Stimulated activated CD8-positive, alpha-beta memory T cell treated with anti-CD3 and anti-CD28 coated beads, Interleukin-4, amount 100 ng/mL, for 4 hours (primary cell): ENCODE measurements at regions not wholly inside any gene's neighbourhood (a gene's known extent, or its start where the extent isn't known, plus 50 kb on each side); places are given as distances from the start of the nearest gene placed in this dataset.

Experiments
- DNase-seq, 2 donors: peaks; one replicate each; pipeline ENCODE4 v3.0.0-alpha.2; 2020; ENCODE audit warnings: low read depth in 2 of 2, low spot score in 1 of 2

DNA sequence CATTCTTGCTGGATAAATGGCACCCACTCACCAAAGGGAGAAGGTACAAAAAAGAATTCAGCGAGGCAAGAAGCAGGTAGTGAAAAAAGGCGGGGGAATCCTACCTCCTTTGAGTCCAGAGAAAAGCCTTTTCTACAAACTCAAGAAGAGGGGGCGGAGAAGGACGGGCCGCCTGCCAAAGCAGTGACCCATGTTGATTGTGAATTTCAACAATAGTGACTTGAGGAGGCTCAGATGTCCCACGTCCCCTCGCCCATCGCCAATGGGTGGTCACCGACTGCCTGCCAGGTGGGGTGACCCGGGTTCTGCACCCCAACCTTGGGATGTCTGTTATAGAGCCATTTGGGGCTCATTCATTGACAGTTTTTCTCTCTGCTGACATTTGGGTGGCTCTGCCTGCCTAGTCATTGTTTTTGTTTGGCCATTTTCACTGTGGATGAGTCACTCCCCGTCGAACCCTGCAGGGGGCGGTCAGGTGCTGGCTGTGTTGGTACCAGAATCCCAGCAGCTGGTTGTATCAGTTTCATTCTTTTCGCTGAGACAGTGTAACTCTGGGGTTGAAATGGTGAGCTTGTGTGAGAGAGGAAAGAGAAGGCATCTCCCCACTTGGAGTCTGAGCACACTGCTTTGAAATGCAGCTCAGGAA is 163.4 kb upstream of the NCAM1 start:
- no peak for DNase-seq

DNA sequence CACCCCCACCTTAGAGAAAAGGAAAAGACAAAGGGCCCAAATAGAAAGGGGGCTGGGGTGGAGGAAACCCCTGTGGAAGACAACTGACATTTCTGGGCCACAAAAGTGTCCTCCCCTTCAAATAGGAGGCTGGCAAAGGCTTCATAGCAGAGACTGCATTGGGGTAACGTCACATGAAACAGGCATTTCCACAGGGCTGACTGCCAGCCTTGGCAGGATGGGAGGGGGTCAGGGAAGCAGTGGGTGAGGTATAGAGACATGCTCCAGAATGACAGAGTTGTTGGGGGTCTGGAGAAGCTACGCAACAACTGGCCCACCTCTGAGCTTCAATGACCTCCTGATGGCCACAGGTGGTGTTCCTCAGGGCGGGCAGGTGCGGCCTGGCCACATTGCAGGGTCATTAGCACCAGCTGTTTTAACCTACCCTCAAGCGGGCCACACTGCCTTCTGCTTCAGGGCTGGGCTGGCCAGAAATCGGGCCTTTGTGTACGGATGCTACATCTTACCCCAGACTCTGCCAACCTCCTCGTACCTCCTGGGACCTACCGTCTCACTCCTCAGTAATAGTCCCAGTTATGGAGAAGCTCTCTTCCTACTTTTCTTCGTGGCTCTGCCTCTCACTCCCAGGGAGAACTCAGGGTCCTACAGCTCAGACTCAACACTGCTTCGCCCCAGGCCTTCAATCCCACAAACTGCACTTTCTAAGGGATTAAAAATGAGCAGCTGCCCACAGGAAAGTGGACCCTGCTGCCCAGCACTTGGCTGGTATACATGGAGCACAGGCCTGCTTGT is 160.0 kb upstream of the NCAM1 start:
- no peak for DNase-seq

DNA sequence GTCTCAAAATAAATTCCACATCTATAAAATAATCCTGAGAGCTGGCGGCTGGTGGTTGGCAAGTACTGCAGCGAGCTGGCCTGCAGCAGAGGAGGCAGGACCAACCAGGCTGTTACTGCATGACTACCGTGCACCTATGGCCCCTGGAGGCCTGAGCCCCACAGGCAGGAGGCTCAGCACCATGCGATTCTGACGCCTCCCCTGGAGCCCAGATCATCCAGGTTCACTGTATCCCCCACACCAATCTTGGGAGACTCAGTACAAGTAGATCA is 159.5 kb upstream of the NCAM1 start:
- no peak for DNase-seq

DNA sequence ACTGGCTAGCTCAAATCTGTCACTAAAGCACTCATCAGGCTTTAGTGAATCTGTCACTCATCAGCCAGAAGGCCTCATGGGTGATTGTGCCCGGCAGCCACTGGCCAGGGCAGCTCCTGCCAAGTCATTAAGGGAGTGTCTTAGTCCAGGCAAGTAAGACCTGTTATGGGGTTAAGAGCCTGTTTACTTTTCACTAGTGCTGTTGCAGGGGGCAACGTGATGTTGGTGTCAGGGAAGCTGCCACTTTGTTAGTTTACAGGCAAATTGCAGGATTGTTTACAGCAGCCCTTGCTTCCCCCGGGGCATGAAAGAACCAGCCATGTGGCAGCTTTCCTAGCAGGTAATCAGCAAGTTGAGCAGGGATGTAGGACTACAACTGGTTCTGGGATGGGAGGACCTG is 155.6 kb upstream of the NCAM1 start:
- DNase-seq, result no peak

DNA sequence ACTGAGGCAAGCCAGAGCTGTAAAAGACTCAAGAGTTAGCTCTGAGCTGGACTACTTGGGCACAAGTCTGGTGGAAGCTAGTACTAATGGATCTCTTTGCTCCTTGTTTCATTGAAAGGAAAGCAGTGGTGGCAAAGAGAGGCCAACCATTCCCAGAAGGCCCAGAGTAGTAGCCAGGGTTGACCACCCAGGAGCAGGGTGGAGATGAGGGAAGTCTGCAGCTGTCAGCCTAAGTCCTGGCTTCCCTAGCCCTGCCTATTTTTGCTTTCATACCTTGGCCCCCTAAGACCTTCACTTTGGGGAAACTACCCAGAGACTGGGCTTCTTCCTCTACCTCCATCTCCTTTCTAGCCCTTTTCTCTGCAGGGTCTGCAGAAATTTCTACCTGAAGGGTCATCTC is 155.0 kb upstream of the NCAM1 start:
- no peak for DNase-seq

DNA sequence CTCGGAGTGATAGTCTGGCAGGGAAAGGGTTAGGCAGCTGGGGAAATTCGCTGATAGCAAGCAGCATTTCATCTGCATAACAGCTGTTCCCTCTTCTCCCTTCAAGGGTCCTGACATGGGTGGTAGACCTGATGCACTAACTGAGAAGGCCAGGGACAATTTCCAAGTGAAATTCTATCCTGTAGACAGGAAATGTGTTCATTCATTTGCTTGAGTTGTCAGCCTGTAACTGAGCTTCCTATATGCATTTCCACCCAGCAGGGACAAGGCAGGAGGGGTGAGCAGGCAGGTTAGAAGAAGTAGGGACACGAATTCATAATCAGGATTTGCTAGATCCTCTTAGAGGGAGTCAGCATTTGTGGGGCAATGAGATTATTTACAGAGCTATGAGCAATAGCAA is 154.3 kb upstream of the NCAM1 start:
- DNase-seq, result no peak

DNA sequence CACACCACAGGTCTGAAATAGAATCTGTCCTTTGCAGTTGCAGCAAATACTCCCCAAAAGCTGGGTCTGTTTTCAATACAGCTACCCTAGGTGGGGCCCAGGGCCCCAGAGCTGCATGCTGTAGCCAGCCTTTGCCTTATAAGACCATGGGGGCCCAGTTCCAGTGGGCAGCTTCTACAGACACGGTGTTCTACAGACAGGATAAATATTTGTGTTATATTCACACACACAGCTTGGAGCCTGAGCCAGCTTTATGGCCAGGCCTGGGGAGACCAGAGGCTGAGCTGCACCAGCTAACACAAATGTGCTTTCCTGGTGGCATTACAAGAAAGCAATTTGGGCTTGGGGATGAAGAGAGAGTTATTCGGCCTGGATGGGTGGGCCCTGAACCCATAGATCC is 151.8 kb upstream of the NCAM1 start:
- no peak for DNase-seq

DNA sequence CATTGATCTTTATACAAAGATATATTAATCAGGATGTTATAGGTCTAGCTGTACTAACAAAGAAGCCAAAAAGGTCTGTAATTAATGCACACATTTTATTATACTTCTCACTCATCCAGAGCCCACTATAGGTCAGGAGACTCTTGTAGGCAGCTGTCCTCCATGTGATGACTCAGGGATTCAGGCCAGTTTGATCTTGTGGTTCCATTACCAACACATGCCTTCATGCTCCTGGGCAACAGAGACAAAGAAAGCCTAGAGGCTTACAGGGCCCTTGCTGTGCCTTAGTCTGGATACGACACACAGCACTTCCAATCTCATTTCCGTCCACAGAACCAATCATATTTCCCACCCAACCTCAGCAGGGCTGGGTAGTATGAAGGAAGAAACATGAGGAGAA is 150.3 kb upstream of the NCAM1 start:
- DNase-seq, result no peak

DNA sequence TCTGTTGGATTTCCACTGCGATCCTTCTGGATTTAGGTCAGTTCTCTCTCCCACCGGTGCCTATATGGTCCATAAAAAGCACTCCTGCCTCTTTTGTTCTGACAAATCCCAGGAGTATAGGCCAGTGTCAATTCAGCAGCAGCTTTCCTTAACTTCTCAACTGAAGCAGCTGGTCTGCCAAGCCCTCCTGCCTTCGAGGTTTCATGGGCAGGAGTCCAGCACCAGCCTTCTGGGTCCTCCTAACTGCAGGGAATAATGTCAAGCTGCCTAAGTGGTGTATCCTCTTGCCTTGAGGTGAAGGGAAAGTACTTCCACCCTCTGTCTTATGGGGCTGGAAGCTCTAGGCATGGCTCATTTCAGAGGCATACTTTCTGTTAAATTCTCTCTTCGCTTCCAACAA is 149.4 kb upstream of the NCAM1 start:
- DNase-seq, result no peak

DNA sequence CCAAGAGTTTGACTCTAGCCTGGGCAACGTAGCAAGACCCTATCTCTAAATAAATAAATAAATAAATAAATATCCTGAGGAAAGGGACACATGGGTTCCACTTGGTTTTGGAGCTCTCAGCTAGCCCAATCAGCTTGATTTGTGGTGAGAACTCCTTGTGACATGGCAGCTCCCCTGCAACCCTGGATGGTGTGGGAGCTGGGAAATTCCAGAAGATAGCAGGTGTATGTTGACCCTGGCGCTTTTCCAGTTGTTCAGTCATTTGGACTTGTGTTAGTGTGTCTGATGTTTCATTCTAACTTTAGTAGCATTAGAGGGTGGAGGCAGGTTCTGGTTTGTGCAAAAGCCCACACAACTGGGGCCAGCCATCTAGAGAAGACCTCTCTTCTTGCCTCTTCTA is 148.5 kb upstream of the NCAM1 start:
- no peak for DNase-seq

DNA sequence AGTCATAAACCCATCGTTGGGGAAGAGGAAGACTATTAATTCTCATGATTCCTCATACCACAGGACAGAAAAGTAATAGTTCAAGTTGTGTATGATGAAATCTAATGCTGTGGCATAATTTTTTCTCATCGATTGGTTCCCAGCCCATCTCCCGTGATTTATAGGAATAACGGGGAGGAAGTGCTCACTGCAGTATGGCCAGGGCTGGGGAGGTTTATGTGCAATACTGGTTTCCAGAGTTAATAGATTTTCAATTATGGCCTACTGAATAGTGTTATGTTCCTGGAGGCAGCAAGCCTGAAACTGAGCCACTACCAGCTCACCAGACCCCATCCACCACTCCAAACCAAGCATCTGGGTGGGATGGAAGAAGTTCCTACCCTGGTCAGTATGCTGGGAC is 147.1 kb upstream of the NCAM1 start:
- no peak for DNase-seq

DNA sequence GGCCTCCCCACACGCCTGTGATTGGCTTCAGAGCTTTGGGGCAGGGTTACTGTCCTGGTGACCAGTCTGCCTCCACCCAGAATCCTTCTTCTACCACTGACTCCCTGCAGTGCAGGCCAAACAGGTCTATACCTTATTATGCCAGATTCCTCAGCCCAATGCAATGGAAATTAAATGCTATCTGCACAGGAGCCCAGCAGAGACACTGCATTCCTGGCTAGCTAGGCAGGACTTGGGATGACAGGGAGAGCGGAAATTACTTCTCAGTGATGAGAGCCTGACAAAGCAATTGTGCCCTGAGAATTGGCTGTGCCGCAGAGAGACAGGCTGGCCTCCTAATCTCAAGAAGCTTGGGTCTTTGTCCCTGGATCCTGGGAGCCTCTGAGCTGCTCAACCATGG is 143.8 kb upstream of the NCAM1 start:
- DNase-seq, result no peak

DNA sequence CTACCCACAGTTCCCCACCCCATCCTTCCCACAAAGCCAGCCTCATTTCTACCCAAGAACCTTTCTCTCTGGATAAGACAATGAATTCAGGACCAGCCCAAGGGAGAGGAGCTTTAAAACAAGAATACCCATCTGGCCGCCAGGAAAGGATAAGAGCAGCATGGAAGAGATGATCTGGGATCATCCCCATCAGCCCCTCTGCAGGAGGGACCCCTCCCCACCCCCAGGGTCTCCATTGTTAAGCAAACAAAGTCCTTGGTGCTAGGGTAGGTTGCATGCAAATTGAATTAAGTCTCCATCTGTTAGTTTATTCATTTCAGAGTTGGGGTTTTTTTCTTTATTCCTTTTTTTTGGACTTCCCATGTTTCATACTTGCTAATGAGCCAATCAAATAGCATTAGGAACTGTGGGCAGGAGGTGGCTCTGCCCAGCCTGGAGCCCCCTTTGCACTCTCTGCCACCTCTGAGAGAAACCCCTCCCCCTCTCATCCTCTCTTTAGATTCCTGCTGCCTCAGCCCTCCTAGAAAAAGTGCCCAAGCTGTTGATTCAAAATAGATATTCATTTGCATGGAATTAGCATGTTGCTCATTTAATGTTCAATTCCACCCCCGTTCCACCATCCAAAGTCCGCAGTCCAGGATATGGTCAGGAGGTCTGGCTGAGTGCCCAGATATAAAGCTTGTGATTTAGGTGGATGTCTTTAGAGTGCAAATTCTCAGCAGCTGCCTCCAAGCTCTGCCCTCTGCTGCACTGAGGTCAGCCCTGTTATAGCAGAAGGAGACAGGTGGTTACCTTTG is 138.5 kb upstream of the NCAM1 start:
- no peak for DNase-seq

DNA sequence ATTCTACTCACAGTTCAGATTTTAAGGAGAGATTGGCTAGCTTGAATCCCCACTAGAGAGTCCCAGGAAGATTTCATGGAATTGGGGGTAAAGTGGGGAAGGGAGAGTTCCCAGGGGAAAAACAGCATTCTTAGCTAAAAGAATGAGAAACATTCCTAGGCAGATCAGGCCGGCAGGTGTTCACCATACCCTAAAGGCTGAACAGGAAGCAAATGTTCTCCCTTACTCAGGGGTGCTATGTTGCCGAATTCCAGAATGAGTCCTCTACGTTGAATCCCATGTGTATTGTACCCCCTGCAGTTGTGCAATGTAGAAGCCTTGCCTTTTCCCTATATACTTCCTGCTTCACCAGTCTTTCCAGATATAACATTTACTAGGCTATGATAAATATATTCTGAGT is 135.2 kb upstream of the NCAM1 start:
- DNase-seq, result no peak

DNA sequence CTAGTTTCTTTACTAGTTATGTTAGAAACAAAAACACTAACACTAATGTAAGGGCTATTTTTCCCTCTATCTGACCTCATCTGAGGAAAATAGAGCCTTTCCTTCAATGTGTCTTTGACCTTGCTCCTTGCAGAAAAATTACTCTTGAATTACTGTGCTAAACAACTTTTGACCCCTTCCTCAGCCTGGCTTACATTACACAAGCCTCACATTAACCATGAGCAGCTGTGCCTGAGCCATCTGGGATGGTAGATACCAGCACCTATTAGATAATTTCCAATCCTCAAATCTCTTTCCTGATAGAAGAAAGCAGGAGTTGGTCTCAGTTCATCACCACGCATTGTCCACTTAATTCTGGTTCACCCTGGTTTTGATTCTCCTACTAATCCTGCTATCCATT is 134.4 kb upstream of the NCAM1 start:
- DNase-seq, result no peak

DNA sequence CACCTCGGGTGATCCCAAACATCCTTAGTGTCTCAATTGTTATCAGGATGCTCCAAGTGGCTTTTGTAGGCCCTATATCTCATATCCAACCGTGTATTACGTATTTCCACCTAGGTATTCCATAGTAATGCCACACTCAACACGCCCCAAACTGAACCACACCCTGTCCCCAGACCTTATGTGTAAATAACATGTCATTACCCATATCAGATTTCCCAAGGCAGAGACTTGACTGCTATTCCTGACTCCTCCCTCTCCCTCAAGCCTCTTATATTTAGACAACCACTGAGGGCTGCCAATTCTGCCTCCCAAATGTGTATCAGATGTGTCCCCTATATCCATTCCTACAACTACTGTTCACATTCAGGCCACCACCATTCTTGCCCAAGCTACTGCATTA is 132.8 kb upstream of the NCAM1 start:
- no peak for DNase-seq

DNA sequence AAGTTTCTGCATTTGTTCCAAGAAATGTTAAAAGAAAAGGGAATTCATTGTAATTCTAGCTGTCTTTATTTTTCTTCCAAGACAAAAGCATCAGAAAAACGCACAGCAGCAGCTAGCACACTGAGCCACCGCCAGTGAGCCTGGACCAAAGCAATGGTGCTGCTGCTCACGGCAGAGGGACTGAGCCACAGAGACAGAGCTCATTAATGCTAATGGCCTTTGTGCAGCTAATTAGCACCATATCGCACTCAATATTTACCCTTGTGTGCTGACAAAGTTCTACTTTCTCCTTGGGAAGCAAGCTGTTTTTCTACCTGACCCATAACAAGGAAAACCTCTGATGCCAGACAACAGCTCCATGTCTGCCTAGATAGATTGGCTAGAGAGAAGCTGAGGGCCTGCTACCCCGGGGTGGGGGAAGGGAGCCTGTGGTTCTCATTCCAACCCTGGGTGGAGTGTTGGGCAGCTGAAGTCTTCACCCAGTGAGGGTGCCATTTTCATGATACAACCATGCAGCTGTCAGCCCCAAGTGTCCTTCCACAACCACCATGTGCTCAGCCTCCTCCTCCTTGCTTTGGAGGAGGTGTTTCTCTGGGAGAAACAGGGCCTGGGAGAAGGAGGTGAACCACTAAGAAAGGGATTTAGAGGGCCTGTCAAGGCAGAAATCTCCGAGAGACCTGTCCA is 131.1 kb upstream of the NCAM1 start:
- no peak for DNase-seq

DNA sequence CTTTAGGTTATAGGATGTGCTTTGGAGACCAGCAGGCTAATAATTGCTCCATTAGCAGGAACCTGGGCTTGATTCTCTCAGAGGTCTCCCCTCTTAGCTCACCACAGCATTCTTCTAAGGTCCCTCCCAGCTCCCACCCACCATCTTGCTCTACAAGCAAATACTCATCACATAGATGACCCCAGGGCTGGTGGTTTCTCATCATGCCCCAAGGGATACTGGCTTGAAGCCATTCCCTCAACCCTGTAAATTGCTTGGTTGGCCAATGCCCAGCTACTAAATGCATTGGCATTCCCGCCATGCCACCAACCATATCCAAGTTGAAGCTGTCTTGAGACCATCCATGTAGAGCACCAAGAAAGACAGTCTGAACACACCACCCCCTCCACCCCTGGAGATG is 130.2 kb upstream of the NCAM1 start:
- no peak for DNase-seq

DNA sequence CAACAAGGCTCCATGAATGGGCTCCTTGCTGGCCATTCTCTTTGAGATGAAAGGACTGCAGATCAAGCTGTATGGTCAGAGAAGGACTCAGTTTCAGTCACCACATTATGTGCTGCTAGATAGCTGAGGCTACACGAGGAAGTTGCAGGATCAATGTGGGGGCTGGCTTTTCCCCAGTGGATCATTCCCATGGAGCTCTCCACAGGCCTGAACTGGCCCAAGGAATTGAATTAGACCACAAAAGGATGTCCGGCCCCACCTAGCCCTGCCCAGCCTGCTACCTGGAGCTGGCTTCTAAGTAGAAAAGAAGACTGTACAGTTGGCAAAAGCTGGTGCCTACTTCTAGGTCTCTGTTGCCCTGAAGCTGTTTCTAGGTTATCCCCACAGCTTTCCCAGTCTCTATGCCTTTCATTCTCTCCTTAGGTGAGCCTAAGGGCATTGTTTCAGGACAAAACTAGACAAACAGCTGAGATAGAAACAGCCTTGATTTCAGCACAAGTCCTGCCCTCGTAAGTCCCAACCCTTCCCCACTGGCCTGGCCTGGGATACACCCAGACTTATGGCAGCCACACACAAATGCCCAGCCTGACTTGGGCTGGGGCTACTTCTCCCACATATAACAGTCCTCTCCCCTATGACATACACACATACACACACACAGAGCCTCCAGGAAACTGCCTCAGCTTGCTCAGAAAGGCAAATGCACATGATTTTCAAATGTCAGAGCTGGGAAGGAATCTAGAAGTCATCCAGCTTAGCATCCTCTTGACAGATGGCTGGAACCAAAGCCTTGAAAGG is 129.1 kb upstream of the NCAM1 start:
- no peak for DNase-seq

DNA sequence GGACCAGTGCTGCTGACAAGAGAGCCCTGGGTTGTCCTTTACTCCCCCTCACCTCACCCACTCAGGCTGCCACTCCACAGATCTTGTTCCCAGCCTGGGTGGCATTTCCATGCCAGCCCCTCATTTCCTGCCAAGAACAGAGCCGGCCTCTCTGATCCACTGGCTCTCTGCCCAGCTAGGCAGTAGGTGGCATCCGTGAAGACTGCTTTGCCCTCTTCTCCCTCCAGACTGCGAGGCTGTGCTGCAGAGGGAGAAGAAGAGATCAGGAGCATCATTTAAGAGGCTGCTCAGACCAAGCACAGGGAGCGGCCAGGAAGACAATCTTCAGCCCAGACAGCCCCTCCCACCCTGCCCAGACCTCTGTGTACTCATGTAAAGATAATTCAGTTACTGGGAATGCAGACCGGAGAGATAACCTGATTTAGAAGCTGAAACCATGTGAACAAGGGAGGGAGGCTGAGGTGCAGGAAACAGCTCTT is 126.9 kb upstream of the NCAM1 start:
- no peak for DNase-seq
